ENCODE measurements at regions not wholly inside any gene's neighbourhood (a gene's known extent, or its start where the extent isn't known, plus 50 kb on each side); places are given as distances from the start of the nearest gene placed in this dataset.

GRCh38 chrX:8971116-8971515 lies 62.8 kb downstream of the FAM9B start:
- no peak for DNase-seq

GRCh38 chrX:8969378-8969777 lies 64.5 kb downstream of the FAM9B start:
- no peak for DNase-seq

- DNase-seq, result no peak
Measured at GRCh38 chrX:8967461-8967860, 66.5 kb downstream of the FAM9B start.

GRCh38 chrX:8960957-8961468 lies 72.9 kb downstream of the FAM9B start:
- no peak for DNase-seq

DNA sequence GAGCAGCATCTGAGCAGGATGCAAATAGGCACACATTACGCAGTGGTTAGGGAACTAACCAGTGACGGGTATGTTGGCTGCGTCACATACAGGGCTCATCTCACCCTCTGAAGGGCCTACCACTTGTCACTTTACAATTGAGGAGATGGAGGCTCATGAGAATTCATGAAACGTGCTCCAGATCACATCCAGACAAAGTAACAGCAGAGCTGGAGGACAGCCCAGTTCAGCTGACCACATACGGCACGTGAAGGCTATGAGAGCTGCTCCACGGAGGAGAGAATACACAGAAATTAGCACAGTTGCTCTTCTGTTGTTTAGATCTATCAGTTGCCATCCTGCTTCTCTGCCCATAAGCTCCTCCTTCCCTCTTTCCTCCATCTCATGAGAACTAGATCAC lies 78.4 kb downstream of the FAM9B start:
- DNase-seq, result no peak

DNA sequence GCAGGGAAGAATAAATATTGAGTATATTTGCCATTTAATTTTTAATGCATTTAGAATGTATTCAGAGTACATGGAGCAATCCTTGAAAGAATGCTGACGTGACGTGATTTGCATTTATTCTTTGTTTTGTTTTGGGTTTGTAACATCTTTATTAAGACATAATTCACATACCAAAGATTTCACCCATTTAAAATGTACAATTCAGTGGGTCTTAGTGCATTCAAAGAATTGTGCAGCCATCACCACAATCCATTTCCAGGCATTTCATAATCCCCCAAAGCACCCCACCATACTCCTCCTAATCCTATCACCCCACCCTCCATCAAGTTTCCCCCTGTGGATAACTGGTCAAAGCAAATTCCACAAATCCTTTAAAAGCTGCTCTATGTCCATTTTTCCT lies 87.4 kb downstream of the FAM9B start:
- DNase-seq, result no peak

- DNase-seq, result no peak
Measured at GRCh38 chrX:8939322-8939721, 94.6 kb downstream of the FAM9B start.

- no peak for DNase-seq
Measured at GRCh38 chrX:8927701-8928100, 106.2 kb downstream of the FAM9B start.

DNA sequence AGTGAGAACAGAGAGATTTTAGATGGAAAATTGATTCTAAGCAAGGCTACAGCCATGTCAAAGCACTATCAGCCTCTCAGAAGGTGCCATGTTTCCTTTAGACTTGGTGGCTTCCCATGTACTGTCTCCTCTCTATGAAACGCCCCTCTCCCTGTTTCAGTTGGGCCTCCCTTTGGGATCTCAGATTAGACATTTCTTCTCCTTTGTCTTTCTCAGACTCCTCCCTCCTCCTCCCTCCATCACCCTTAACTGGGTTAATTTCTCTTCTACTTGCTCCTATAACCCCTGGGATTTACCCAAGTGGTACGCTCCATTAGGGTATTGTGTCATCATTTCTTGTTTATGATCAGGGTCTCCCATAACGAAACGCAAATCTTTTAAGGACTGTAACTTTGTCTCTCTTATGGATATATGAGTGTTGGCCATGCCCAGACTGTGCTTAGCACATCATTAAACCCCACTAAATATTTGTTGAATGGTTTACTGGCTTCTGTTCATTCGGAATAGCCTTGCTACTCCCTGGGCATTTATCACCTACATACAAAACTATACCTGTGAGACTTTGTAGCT lies 106.8 kb downstream of the FAM9B start:
- no peak for DNase-seq

- DNase-seq, result no peak
Measured at GRCh38 chrX:8921615-8922014, 112.3 kb downstream of the FAM9B start.

- DNase-seq, result no peak
Measured at GRCh38 chrX:8919801-8920200, 114.1 kb downstream of the FAM9B start.

GRCh38 chrX:8916697-8917096 lies 115.5 kb upstream of the FAM9A start:
- no peak for DNase-seq

GRCh38 chrX:8914681-8915080 lies 113.5 kb upstream of the FAM9A start:
- no peak for DNase-seq

DNA sequence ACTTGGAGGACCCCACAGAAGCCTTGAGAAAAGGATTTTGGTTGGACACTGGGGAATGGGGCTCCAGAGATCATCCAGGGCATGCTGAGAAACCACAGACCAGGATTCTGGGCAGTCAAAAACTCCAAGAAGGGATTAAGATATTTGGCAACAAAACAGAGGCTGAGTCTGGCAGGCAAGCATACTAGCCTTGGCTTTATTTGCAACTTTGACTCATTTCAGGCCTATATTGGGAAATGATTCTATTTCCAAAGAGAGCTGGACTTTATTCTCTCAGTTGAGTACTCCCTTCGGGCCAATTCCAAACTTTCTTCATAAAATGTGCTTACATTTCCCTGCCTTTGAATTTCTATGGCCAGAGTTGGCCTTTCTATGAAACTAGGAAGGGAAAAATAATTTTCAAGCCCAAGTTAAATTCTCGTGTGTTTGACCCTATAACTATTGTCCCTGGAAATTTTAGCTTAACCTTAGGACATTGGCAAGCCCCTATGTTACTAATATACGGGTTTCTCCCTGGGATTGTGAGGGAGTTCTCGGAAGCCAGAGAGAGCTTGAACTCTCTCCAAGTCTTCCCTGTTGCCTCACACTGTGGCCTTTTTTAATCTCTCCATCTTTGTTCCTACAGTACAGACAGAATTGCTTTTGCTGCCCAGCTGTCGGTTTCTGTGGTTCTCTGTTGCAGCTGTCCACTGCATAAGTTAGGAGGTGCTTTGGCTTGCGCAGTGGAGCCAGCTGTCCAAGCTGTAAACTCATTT lies 112.6 kb upstream of the FAM9A start:
- no peak for DNase-seq

GRCh38 chrX:8907688-8908087 lies 106.5 kb upstream of the FAM9A start:
- DNase-seq, result no peak

GRCh38 chrX:8906299-8906938 lies 105.2 kb upstream of the FAM9A start:
- DNase-seq, result no peak

DNA sequence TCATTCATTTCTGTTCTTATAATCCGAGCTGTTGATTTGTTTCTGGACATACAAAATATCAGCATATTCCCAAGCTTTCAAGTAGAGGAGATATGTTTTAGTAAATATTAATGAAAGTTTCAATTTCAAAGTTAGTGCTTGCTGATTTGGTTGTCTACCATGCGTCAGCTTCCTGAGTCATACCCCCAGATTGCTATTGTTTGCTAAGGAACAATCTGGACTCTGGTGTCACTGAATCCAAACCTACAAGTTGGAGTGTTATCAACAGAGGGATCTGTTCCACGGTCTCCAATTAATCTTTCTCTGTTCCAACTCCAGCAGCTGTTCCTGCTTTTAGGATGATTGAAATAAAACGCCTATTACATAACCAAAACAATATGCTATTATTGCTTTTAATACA lies 96.1 kb upstream of the FAM9A start:
- no peak for DNase-seq

DNA sequence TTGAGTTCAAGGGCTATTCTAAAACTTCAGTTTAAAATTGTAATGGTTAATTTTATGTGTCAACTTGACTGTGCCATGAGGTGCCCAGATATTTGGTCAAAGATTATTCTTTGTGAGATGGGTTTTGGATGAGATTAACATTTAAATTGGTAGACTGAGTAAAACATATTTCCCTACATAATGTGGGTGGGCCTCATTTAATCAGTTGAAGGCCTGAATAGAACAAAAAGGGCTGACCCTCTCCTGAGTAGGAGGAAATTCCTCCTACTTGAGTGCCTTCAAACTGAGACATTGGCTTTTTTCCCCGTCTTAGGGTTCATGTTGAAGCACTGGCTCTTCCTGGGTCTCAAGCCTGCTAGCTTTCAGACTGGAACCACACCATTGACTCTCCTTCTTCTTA lies 89.6 kb upstream of the FAM9A start:
- DNase-seq, result no peak

- DNase-seq, result no peak
Measured at GRCh38 chrX:8887004-8887403, 85.8 kb upstream of the FAM9A start.

DNA sequence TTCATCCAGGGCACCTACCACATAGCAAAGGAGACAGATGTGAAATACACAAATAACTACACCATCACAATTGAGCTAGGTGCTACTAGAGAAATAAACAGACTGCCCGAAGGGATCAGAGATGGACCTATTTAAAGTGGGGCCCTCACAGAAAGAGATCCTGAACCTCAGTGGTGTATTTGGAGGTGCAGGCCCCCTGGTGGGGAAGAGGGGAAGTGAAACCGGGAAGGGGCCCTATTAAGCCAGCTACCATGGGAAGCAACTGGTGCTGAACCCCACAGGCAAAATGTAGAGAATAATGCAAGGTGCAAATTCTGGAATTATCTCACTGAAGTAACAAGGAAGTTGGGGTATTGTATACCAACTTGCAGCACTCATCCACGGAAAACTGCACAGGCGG lies 78.6 kb upstream of the FAM9A start:
- DNase-seq, result peak; percentile 32

GRCh38 chrX:8873956-8874355 lies 72.8 kb upstream of the FAM9A start:
- no peak for DNase-seq

- DNase-seq, result no peak
Measured at GRCh38 chrX:8873102-8873501, 71.9 kb upstream of the FAM9A start.

- no peak for DNase-seq
Measured at GRCh38 chrX:8870411-8870810, 69.2 kb upstream of the FAM9A start.

DNA sequence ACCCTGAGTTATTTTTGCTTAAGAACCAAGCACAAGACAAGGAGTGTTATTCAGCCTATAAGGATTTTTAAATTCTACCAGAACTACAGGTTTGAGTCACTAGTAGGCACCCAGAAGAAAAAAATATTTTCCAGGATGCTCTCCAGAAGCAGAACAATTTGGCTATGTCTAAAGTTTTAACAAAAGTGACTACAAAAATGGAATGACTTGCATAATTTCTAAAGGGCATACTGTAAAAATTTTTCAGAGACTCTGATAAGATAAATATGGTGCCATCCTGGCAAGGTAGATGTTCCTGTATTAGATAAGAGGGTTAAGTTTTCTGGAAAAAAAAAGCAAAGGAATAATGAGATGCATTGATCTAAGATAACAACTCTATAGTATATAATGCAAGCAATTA lies 68.6 kb upstream of the FAM9A start:
- DNase-seq, result no peak

All from activated CD4-positive, CD25-positive, alpha-beta regulatory T cell treated with anti-CD3 and anti-CD28 coated beads, Interleukin-2, amount 50 U/mL, for 72 hours (primary cell).